GM12874 (cell line): ENCODE measurements at regions not wholly inside any gene's neighbourhood (a gene's known extent, or its start where the extent isn't known, plus 50 kb on each side); places are given as distances from the start of the nearest gene placed in this dataset.

Experiments used
- CTCF ChIP-seq: IDR thresholded peaks from 2 replicates; pipeline ENCODE4 v1.5.1; 2011; ENCODE audit warnings: low read depth, mild to moderate bottlenecking, control low read depth, low read length, moderate library complexity; ENCODE audit not compliant: insufficient read depth

GRCh38 chr1:79530476-79530875 is 523.9 kb upstream of the ADGRL4 start:
- TF ChIP-seq CTCF: no peak

GRCh38 chr1:79530055-79530454 is 523.5 kb upstream of the ADGRL4 start:
- TF ChIP-seq CTCF: no peak

GRCh38 chr1:79524126-79524525 is 517.6 kb upstream of the ADGRL4 start:
- no peak for TF ChIP-seq CTCF

GRCh38 chr1:79519084-79519760 is 512.7 kb upstream of the ADGRL4 start:
- TF ChIP-seq CTCF: no peak

GRCh38 chr1:79517470-79518224 is 511.1 kb upstream of the ADGRL4 start:
- TF ChIP-seq CTCF: no peak

GRCh38 chr1:79507770-79508169 is 501.2 kb upstream of the ADGRL4 start:
- no peak for TF ChIP-seq CTCF

GRCh38 chr1:79501153-79501552 is 494.6 kb upstream of the ADGRL4 start:
- TF ChIP-seq CTCF: no peak
